GM18909 (cell line): ENCODE measurements at regions not wholly inside any gene's neighbourhood (a gene's known extent, or its start where the extent isn't known, plus 50 kb on each side); places are given as distances from the start of the nearest gene placed in this dataset.

Source experiments
- ATAC-seq: cut with Tn5 transposase; IDR thresholded peaks from one replicate; pipeline ENCODE4 v1.9.1; 2021; ENCODE audit warnings: mild to moderate bottlenecking; ENCODE audit not compliant: unreplicated experiment, poor library complexity

- no peak for ATAC-seq
Observed at GRCh38 chr10:128852449-128852848, 614.6 kb upstream of the MGMT start.

DNA sequence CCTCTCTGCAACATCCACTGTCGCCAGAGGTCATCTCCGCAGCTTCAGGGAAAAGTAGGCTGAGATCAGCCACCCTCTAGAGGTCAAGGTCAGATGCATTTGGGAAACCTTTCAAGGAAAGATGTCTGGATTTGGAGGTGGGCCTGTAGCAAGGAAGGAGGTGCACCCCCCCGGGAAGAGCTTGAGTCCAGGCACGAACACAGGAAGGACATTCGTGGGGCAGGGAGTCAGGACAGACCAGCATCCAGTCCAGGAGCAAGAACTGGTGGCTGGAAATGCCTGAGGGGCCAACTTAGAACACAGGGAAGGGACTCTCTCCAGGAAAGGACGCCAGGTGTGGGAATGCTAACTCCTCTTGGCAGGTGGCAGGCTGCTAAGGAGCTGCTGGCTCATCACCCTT, 614.1 kb upstream of the MGMT start:
- no peak for ATAC-seq

DNA sequence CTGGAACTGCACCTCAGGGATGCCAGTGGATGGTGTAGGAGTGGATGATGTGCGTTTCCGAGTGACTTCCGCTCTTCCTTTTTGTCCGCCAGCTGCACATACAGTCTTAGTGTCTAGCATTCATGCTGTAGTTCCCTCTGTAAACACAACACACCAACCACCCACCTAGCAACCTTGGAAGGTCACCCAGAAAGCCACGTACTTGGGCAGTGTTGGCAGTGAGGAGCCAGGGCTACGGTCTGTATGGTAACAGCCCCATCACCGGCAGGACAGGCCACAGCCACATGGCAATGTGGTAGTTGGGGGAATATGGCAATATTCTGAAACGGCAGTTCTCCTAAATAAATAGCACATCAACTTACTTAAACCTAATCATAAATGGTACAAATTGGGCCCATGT, 613.5 kb upstream of the MGMT start:
- no peak for ATAC-seq

GRCh38 chr10:128854204-128854603, 612.8 kb upstream of the MGMT start:
- no peak for ATAC-seq

GRCh38 chr10:128854963-128855362, 612.1 kb upstream of the MGMT start:
- ATAC-seq, result no peak

DNA sequence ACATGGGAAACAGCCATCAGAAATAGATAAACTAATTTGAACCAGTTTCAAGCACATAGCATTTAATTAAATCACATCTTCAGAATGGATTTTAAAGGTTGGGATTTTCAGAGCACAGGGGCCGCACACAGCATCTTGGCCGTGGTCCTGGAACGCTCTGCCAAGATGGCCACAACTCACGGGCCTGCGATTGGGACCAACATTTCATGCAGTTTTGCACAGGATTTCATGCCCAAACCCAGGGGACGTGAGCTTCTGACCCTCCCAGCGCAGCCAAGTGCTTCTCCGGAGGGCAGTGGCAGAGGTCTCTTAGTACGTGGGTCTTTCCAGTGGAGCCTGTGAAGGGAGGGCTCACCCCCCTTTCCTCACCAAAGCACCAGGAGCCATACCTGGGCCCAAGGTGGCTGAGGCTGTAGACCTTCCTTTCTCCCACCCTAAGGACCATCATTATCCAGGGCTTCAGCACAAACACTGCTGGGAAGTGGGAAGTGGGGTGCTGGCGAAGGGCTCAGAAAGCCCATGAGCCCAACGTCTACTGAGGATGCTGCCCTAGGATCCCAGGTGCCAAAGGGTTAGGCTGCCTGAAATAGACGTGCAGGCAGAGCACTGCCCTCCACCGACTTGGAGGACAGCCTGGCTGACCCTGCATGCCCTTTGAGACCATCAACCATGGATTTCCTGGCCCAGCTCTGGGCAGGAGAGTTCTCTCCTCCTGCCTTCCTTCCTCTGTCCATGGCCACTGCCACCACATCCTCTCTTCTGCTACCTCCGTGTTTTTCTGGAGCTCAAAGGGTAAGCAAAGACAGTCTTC, 611.2 kb upstream of the MGMT start:
- ATAC-seq, result no peak

GRCh38 chr10:128859738-128860386, 607.2 kb upstream of the MGMT start:
- ATAC-seq, result no peak

- no peak for ATAC-seq
Observed at GRCh38 chr10:128860574-128860973, 606.5 kb upstream of the MGMT start.

GRCh38 chr10:128861018-128861901, 605.8 kb upstream of the MGMT start:
- ATAC-seq, result no peak

- ATAC-seq, result no peak
Observed at GRCh38 chr10:128863411-128863810, 603.6 kb upstream of the MGMT start.

GRCh38 chr10:128863823-128864405, 603.1 kb upstream of the MGMT start:
- ATAC-seq, result no peak

- no peak for ATAC-seq
Observed at GRCh38 chr10:128864554-128865295, 602.3 kb upstream of the MGMT start.

DNA sequence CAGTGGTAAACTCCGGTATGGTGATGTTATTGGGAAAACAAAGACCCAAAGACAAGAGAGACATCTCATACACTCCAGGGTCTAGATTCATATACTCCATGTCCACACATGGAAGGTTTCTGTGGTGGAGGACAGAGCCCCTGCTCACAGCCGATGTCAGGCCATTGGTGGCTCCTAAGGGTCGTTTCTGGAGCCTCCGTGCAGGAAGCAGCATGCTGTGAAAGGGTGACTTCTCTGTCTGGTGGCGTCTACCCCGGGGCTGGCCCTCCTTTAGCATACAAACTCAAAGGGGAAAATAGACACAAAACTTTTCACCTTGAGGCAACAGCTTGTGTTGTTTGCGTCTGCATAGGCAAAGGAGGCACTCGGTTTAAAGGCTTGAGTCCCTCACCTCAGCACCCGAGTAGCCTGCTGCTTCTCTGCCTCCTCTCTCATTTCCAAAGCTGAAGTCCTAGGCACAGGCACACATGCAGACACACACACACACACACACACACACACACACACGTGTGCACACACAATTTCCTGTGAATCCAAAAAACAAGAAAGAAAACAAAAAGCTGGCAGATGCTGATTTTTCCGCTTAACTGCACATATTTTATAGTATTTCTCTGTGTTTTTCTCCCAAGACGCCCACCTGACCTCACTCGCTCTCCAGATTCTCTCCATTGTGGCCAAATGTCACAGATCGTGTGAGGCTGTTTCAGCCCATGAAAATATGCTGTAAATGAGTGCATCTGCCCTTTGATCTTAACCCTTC, 601.4 kb upstream of the MGMT start:
- no peak for ATAC-seq

DNA sequence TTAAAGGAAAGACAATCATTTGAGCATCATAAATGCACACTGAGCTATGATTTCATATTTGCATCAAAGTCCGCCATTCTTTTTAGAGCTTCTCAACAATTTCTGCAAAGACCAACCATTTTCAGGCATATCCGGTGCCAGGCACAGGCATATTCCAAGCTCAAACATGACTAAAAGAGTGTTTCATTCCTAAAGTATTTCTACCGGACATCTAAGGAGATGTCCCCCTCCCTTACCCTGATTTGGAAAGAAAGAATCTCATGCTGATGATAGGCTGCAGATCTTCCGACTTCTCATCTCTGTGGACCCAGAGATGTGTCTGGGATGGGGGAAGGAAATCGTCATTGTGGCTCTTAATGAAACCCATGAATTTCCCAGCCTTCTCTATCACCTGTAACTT, 600.5 kb upstream of the MGMT start:
- ATAC-seq, result no peak

DNA sequence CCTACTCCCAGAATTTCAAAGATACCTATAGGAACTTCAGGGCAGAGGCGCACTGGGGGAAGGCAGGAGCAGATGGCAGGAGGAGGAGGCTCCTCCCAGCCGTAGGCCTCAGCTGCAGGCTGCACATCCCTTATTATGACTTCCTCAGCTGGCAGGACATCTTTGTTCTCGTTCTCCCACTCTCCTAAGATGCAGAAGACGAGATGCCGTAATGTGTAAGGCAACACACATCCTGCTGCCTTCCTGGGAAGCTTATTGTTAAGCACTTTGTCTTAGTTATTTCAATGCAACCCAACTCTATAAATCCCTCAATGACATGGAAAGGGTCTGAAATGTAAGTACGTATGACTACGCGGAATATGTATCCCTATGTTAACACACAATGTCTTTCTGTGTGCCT, 599.8 kb upstream of the MGMT start:
- no peak for ATAC-seq

DNA sequence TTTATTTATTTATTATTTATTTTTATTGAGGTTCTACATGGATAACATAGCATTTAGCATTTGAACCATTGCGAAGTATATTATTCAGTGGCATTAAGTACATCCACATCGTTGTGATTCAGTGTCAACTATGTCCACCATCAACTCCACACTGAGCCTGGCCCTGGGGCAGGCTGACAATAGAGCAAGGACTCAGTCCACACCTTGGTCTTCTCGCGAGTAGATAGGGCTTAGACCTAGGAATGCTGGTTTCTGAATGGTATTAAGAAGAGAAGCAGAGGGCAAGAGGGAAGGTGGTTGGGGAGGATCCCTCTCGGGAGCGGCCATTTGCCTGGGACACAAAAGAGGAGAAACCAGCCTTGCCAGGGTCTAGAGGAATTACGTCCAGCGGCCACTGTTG, 599.2 kb upstream of the MGMT start:
- ATAC-seq, result no peak

GRCh38 chr10:128868481-128868880, 598.6 kb upstream of the MGMT start:
- ATAC-seq, result no peak

DNA sequence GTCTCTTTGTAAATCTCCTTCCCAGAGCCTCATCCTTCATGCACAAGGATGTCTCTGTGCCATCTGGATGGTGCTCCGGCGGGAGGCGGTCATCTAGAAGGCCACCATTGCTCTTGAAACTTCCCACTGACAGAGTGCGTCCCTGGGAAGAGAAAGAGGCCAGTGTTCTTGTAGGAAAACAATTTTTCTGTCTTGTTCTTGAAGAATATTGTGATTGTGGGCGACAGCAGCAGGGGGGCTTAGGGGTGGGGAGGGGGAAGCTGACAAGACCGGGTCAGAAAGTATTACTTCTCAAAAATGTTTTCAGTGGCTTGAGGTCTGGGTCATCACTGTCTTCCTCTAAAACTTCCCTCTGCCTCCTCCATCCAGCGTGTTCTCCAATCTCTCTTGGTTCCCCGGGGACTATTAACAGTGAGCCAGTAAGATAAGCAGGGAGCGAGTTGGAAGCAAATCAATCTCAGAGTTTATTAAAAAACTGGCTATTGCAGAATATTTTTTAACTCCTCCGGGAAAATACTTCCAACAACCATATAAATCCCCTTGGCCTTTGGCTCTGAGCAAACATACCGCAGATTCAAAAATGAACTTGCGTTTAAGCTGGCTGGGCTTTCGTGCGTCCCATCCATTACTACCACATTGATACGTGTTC, 597.8 kb upstream of the MGMT start:
- ATAC-seq, result no peak
